ENCODE measurements at regions not wholly inside any gene's neighbourhood (a gene's known extent, or its start where the extent isn't known, plus 50 kb on each side); places are given as distances from the start of the nearest gene placed in this dataset.
A peak's percentile ranks its signal among the peaks of the same experiment; 100 is the strongest.

DNA sequence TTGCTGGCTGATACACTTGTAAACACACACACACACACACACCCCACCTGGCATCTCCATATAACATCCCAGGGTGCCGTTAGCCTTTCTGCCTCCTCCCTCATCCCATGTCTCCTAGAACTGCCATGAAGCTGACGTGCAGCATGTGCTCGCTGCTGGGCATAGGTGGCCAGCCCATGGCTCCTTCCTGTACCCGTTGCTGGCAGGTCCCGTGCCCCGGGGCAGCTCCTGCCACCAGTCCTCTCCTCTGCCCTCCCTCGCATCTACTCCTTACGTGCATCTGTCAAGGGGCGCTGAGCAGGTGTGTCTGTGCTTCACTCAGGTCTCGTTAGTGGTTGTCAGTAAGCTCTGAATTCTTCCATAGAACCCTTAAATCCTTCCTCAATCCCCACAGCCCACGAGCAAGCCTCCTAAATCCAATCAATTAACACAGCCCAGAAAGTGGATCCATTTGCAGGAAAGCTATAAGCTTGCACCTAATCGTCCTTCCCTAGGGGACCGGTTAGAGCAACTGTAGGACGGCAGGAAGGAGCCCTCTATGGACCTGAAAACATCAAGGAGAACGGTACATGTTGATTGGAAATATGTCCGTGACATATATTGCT is 218.1 kb upstream of the FOXF1 start:
- no peak overlapping the region for H3K4me3 ChIP-seq (ENCODE audit: severe bottlenecking)
- no peak overlapping the region for H3K27ac ChIP-seq (ENCODE audit: poor library complexity, severe bottlenecking)
- H3K9me3 ChIP-seq (ENCODE audit: severe bottlenecking) = no peaks in the 10 kb centered on the region
- no peak for ATAC-seq (ENCODE audit: low read depth)
- peaks cover 98% of the 10 kb centered on the region for H3K27me3 ChIP-seq (ENCODE audit: insufficient read depth, poor library complexity, severe bottlenecking)
- no peak for DNase-seq (ENCODE audit: low spot score)
- no peaks in the 10 kb centered on the region for H3K36me3 ChIP-seq (ENCODE audit: low read depth)
- no peak for TF ChIP-seq CTCF (IDR thresholded peaks at IDR 0.05; ENCODE audit: poor library complexity, severe bottlenecking)
- H3K4me1 ChIP-seq (ENCODE audit: insufficient read depth, poor library complexity, severe bottlenecking) = no peaks in the 10 kb centered on the region

GRCh38 chr16:86292942-86293341 is 217.4 kb upstream of the FOXF1 start:
- no peak overlapping the region for H3K4me3 ChIP-seq (ENCODE audit: severe bottlenecking)
- no peaks in the 10 kb centered on the region for H3K36me3 ChIP-seq (ENCODE audit: low read depth)
- no peak overlapping the region for H3K27ac ChIP-seq (ENCODE audit: poor library complexity, severe bottlenecking)
- peaks cover 3% of the 10 kb centered on the region for H3K4me1 ChIP-seq (ENCODE audit: insufficient read depth, poor library complexity, severe bottlenecking)
- no peak for ATAC-seq (ENCODE audit: low read depth)
- TF ChIP-seq CTCF (IDR thresholded peaks at IDR 0.05; ENCODE audit: poor library complexity, severe bottlenecking) = no peak
- H3K9me3 ChIP-seq (ENCODE audit: severe bottlenecking) = no peaks in the 10 kb centered on the region
- H3K27me3 ChIP-seq (ENCODE audit: insufficient read depth, poor library complexity, severe bottlenecking) = peaks cover 98% of the 10 kb centered on the region
- DNase-seq (ENCODE audit: low spot score) = no peak

DNA sequence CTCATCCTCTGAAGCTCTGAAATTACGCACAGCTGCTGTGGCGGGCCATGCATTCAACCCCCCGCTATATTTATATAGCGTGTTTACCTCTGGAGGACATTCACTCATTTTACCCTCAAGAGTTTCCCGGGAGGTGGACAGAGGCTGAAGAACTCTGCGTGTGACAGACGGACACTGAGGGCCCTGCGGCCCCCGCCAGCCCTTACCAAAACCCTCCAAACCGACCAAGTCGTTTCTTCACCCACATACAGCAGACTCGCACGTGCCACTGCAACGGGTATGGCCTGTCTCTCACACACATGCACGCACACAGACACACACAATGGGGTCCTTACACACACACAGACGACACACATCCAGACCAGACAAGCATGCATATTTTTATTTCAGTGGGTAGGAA is 216.4 kb upstream of the FOXF1 start:
- Histone ChIP-seq H3K4me3 (ENCODE audit: severe bottlenecking) (no peak overlapping the region), H3K27ac (ENCODE audit: poor library complexity, severe bottlenecking) (no peak overlapping the region), H3K4me1 (ENCODE audit: insufficient read depth, poor library complexity, severe bottlenecking) (peaks cover 3% of the 10 kb centered on the region), H3K27me3 (ENCODE audit: insufficient read depth, poor library complexity, severe bottlenecking) (peaks cover 98% of the 10 kb centered on the region), H3K9me3 (ENCODE audit: severe bottlenecking) (no peaks in the 10 kb centered on the region), H3K36me3 (ENCODE audit: low read depth) (no peaks in the 10 kb centered on the region)
- TF ChIP-seq CTCF (IDR thresholded peaks at IDR 0.05; ENCODE audit: poor library complexity, severe bottlenecking) = no peak
- DNase-seq (ENCODE audit: low spot score) (no peak), ATAC-seq (ENCODE audit: low read depth) (no peak)

DNA sequence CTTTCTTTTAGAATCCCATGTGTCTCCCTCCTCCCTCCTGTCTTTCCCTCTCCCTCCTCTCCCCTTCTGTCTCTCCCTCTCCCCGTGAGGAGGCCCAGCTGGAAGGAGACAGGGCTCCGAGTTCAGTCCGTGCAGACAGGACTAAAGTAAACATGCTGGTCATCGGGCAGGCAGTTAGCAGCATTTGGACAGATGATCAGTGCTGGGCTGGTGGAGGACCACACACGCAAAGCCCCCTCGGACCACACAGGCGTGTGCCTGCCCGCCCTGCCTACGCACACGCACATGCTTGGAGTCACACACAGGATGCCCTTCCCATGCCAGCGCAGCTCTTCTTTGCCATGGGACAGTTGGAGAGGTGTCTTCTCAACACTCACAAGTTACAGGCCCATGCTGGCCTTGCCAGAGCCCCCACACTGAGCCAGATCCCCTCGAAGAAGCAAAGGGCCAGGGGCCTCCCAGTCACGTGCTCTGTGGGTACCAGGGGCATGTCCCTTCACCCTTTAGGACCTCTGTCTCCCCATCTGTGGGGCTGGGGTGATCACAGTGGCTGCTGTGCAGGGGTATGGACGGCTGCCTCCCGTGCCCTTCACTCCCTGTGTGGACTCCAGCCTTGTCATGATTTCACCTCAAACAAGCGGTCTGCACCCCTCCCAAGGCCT is 215.7 kb upstream of the FOXF1 start:
- H3K4me3 ChIP-seq (ENCODE audit: severe bottlenecking) = no peak overlapping the region
- H3K27ac ChIP-seq (ENCODE audit: poor library complexity, severe bottlenecking) = no peak overlapping the region
- ATAC-seq (ENCODE audit: low read depth) (no peak), DNase-seq (ENCODE audit: low spot score) (no peak)
- no peak for TF ChIP-seq CTCF (IDR thresholded peaks at IDR 0.05; ENCODE audit: poor library complexity, severe bottlenecking)
- H3K27me3 ChIP-seq (ENCODE audit: insufficient read depth, poor library complexity, severe bottlenecking) = peaks cover 98% of the 10 kb centered on the region
- H3K36me3 ChIP-seq (ENCODE audit: low read depth) = no peaks in the 10 kb centered on the region
- no peaks in the 10 kb centered on the region for H3K9me3 ChIP-seq (ENCODE audit: severe bottlenecking)
- H3K4me1 ChIP-seq (ENCODE audit: insufficient read depth, poor library complexity, severe bottlenecking) = peaks cover 3% of the 10 kb centered on the region

GRCh38 chr16:86296256-86296655 is 214.1 kb upstream of the FOXF1 start:
- H3K27me3 ChIP-seq (ENCODE audit: insufficient read depth, poor library complexity, severe bottlenecking) = peaks cover 98% of the 10 kb centered on the region
- DNase-seq (ENCODE audit: low spot score) = peak; percentile 54

More at GRCh38 chr16:86296256-86296655, 214.1 kb upstream of the FOXF1 start:
- Histone ChIP-seq H3K9me3 (ENCODE audit: severe bottlenecking) (no peaks in the 10 kb centered on the region), H3K36me3 (ENCODE audit: low read depth) (no peaks in the 10 kb centered on the region), H3K4me3 (ENCODE audit: severe bottlenecking) (no peak overlapping the region), H3K4me1 (ENCODE audit: insufficient read depth, poor library complexity, severe bottlenecking) (peaks cover 3% of the 10 kb centered on the region), H3K27ac (ENCODE audit: poor library complexity, severe bottlenecking) (no peak overlapping the region)
- no peak for ATAC-seq (ENCODE audit: low read depth)
- TF ChIP-seq CTCF (IDR thresholded peaks at IDR 0.05; ENCODE audit: poor library complexity, severe bottlenecking) = no peak
